Progenitor cell of endocrine pancreas (in vitro differentiated cells): ENCODE measurements at regions not wholly inside any gene's neighbourhood (a gene's known extent, or its start where the extent isn't known, plus 50 kb on each side); places are given as distances from the start of the nearest gene placed in this dataset.

Experiments
- DNase-seq: peaks from one replicate; pipeline ENCODE4 v3.0.0; 2021; ENCODE audit warnings: low spot score; ENCODE audit not compliant: unreplicated experiment
- H3K27ac Mint-ChIP-seq: 2 replicates; pipeline ENCODE4 v1.8.0; 2021; ENCODE audit warnings: mild to moderate bottlenecking, moderate library complexity, mixed read lengths
- H3K27me3 Mint-ChIP-seq: 2 replicates; pipeline ENCODE4 v1.8.0; 2021; ENCODE audit warnings: mixed read lengths
- H3K36me3 Mint-ChIP-seq: 2 replicates; pipeline ENCODE4 v1.8.0; 2022; ENCODE audit warnings: mixed read lengths; ENCODE audit not compliant: insufficient read depth
- H3K4me1 Mint-ChIP-seq: 2 replicates; pipeline ENCODE4 v1.8.0; 2021; ENCODE audit warnings: low read depth, mixed read lengths
- H3K4me3 Mint-ChIP-seq: 2 replicates; pipeline ENCODE4 v1.8.0; 2021; ENCODE audit warnings: low read depth, mild to moderate bottlenecking, moderate library complexity, mixed read lengths
- H3K9me3 Mint-ChIP-seq: 2 replicates; pipeline ENCODE4 v1.8.0; 2021; ENCODE audit warnings: low read depth, mixed read lengths
- CTCF ChIP-seq: fragments of 200-600 bp; sonication (generic); IDR thresholded peaks from one replicate; pipeline ENCODE4 v1.5.0; 2021; ENCODE audit warnings: antibody characterized with exemption, mild to moderate bottlenecking; ENCODE audit not compliant: unreplicated experiment

GRCh38 chr13:59521549-59521948, 642.2 kb downstream of the DIAPH3 start:
- H3K27ac Mint-ChIP-seq = no peak overlapping the region
- H3K4me3 Mint-ChIP-seq = no peak overlapping the region
- no peaks in the 10 kb centered on the region for H3K9me3 Mint-ChIP-seq
- H3K36me3 Mint-ChIP-seq = no peaks in the 10 kb centered on the region
- no peak for DNase-seq
- H3K4me1 Mint-ChIP-seq = no peaks in the 10 kb centered on the region
- TF ChIP-seq CTCF = no peak
- no peaks in the 10 kb centered on the region for H3K27me3 Mint-ChIP-seq

- Mint-ChIP-seq H3K27ac (no peak overlapping the region), H3K9me3 (no peaks in the 10 kb centered on the region), H3K4me3 (no peak overlapping the region), H3K4me1 (no peaks in the 10 kb centered on the region), H3K27me3 (no peaks in the 10 kb centered on the region), H3K36me3 (no peaks in the 10 kb centered on the region)
- no peak for DNase-seq
- no peak for TF ChIP-seq CTCF
Observed at GRCh38 chr13:59522652-59523051, 641.1 kb downstream of the DIAPH3 start.

GRCh38 chr13:59527500-59527899, 636.2 kb downstream of the DIAPH3 start:
- no peak for DNase-seq
- Mint-ChIP-seq H3K27me3 (no peaks in the 10 kb centered on the region), H3K4me1 (peaks cover 14% of the 10 kb centered on the region), H3K36me3 (no peaks in the 10 kb centered on the region), H3K4me3 (no peak overlapping the region), H3K27ac (no peak overlapping the region), H3K9me3 (no peaks in the 10 kb centered on the region)
- no peak for TF ChIP-seq CTCF

DNA sequence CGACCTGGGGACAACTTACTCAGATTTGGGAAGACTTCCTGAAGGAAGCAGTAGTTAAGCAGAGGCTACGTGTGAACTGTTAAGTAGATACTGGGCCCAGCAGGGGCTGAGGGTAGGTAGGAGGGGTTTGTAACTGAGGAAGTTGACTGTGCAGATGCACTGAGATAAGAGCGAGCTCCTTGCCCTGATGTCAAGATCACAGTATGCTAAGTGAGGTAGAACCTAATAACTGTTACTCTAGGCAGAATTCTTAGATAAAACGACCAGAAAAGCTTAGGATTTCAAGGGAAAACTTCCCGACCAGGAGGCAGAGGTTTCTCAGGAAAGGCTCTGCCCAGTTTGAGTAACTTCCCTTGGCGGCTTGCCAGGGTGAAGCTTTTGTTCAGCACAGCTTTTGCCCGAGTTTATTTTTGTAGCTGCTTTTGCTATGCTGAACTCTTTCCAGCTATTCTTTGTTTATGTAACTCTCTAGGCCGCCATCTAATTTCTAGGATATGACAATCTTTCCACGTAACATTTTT, 632.1 kb downstream of the DIAPH3 start:
- Mint-ChIP-seq H3K36me3 (no peaks in the 10 kb centered on the region), H3K4me3 (no peak overlapping the region)

DNA sequence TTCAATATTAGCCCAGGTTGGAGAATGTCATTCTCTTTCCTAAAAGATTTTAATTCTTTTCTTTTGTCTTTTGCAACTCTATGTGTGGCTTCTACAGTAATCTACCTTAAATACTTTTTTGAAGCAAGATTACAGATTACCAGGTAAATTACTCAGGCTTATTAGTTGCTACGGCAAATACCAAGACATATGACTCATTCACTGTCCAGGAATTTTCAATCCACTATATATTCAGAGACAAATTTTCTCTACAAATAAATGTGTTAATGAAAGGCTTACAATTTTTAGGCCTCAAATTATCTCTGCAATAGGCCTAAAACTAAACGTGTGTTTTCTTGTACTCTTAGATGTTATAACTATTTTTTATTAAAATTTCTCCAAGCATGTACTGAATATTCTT, 631.3 kb downstream of the DIAPH3 start:
- peaks cover 6% of the 10 kb centered on the region for H3K9me3 Mint-ChIP-seq
- no peak overlapping the region for H3K27ac Mint-ChIP-seq
- DNase-seq = no peak
- no peaks in the 10 kb centered on the region for H3K27me3 Mint-ChIP-seq
- no peaks in the 10 kb centered on the region for H3K36me3 Mint-ChIP-seq
- peaks cover 35% of the 10 kb centered on the region for H3K4me1 Mint-ChIP-seq
- H3K4me3 Mint-ChIP-seq = no peak overlapping the region
- TF ChIP-seq CTCF = no peak

More for the DNA sequence above, 632.1 kb downstream of the DIAPH3 start:
- H3K27me3 Mint-ChIP-seq = no peaks in the 10 kb centered on the region
- H3K27ac Mint-ChIP-seq = peak overlapping the region; percentile 29
- peaks cover under 1% of the 10 kb centered on the region for H3K9me3 Mint-ChIP-seq
- no peak for DNase-seq
- TF ChIP-seq CTCF = no peak
- peaks cover 35% of the 10 kb centered on the region for H3K4me1 Mint-ChIP-seq
